ENCODE measurements at regions not wholly inside any gene's neighbourhood (a gene's known extent, or its start where the extent isn't known, plus 50 kb on each side); places are given as distances from the start of the nearest gene placed in this dataset.
"Not testable (repeated sequence)": the region's sequence is repeated elsewhere in the genome, so short reads cannot be mapped to it uniquely, and the experiment has no call there.

DNA sequence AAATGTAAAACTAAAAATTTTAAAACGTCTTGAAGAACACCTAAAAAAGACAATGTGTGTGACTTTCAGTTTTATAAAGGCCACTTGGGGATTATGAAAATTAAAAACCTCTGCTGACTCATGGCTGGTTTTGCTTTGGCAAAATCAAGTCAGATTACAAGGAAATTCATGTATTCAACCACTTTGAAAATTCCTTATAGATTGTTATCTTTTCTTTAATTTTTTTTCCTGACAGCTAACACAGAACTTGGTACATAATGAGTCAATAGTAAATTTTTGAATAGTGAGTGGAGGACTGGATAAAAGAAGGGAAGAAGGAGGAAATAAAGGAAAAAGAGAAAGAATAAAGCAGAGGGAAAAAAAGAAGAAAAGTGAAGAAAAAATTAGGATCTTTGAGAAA is 1774.7 kb upstream of the ACO1 start:
- Histone ChIP-seq H3K9me3 (ENCODE audit: low read length) (no peaks in the 10 kb centered on the region), H3K4me1 (ENCODE audit: insufficient read depth, low read length, severe bottlenecking) (no peaks in the 10 kb centered on the region), H2AFZ (ENCODE audit: low read length) (no peak overlapping the region), H3K4me3 (ENCODE audit: low read depth, low read length, poor library complexity, severe bottlenecking) (no peak overlapping the region), H3F3A (ENCODE audit: insufficient read depth, low read length) (no peaks in the 10 kb centered on the region), H4K20me1 (ENCODE audit: insufficient read depth, low read length) (no peaks in the 10 kb centered on the region), H3K27me3 (ENCODE audit: insufficient read depth, low read length) (no peaks in the 10 kb centered on the region), H3K36me3 (ENCODE audit: insufficient read depth, low read length) (no peaks in the 10 kb centered on the region), H3K27ac (ENCODE audit: low read depth, low read length, poor library complexity, severe bottlenecking) (no peak overlapping the region), H3K4me2 (ENCODE audit: low read length) (no peak overlapping the region), H3K9me2 (ENCODE audit: low read depth, low read length) (no peaks in the 10 kb centered on the region), H3K79me2 (ENCODE audit: insufficient read depth, low read length) (no peaks in the 10 kb centered on the region), H3K9ac (ENCODE audit: low read length) (no peak overlapping the region)
- TF ChIP-seq, protein P1, sequence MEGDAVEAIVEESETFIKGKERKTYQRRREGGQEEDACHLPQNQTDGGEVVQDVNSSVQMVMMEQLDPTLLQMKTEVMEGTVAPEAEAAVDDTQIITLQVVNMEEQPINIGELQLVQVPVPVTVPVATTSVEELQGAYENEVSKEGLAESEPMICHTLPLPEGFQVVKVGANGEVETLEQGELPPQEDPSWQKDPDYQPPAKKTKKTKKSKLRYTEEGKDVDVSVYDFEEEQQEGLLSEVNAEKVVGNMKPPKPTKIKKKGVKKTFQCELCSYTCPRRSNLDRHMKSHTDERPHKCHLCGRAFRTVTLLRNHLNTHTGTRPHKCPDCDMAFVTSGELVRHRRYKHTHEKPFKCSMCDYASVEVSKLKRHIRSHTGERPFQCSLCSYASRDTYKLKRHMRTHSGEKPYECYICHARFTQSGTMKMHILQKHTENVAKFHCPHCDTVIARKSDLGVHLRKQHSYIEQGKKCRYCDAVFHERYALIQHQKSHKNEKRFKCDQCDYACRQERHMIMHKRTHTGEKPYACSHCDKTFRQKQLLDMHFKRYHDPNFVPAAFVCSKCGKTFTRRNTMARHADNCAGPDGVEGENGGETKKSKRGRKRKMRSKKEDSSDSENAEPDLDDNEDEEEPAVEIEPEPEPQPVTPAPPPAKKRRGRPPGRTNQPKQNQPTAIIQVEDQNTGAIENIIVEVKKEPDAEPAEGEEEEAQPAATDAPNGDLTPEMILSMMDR (IDR thresholded peaks at IDR 0.05; ENCODE audit: low read length), result no peak
- no peak for TF ChIP-seq EZH2 (IDR thresholded peaks at IDR 0.05; ENCODE audit: borderline replicate concordance, low read length)

DNA sequence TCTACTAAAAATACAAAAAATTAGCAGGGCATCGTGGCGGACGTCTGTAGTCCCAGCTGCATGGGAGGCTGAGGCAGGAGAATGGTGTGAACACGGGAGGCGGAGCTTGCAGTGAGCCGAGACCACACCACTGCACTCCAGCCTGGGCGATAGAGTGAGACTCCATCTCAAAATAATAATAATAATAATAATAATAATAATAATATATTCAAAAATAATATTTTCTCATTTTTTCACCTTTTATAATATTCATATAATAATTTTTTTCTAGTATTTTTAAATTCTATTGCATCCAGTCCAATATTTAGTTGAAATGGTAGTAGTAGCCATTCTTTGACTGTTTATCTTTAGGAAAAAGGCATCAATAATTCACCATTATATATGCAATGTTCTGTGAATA is 1767.7 kb upstream of the ACO1 start:
- not testable (repeated sequence) for H3K27ac ChIP-seq (ENCODE audit: low read depth, low read length, poor library complexity, severe bottlenecking); H3F3A ChIP-seq (ENCODE audit: insufficient read depth, low read length); H3K27me3 ChIP-seq (ENCODE audit: insufficient read depth, low read length); H3K4me2 ChIP-seq (ENCODE audit: low read length); H2AFZ ChIP-seq (ENCODE audit: low read length); H3K4me3 ChIP-seq (ENCODE audit: low read depth, low read length, poor library complexity, severe bottlenecking); H3K9me2 ChIP-seq (ENCODE audit: low read depth, low read length); H3K79me2 ChIP-seq (ENCODE audit: insufficient read depth, low read length); H3K4me1 ChIP-seq (ENCODE audit: insufficient read depth, low read length, severe bottlenecking); H4K20me1 ChIP-seq (ENCODE audit: insufficient read depth, low read length); H3K9ac ChIP-seq (ENCODE audit: low read length); H3K9me3 ChIP-seq (ENCODE audit: low read length); H3K36me3 ChIP-seq (ENCODE audit: insufficient read depth, low read length)

DNA sequence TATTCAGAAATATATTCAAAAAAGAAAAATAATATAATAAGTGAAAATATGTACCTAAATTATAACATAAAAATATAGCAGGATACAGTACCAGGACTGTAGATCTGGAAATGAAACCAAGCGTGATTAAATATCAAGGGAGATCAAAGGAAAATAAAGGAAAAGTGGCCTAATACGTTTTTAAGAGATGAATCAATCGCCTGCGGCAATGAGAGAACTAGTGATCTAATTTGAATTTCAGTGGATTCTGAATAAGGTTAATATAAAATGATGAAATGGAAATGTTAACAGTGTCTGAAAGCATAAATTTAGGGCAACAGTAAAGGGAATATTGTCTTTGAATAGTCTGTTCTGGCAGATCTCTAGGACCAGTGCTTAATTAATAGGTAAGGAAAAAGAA is 1761.9 kb upstream of the ACO1 start:
- Histone ChIP-seq H3K4me2 (ENCODE audit: low read length) (no peak overlapping the region), H3K9me3 (ENCODE audit: low read length) (no peaks in the 10 kb centered on the region), H3K27me3 (ENCODE audit: insufficient read depth, low read length) (no peaks in the 10 kb centered on the region), H3K4me1 (ENCODE audit: insufficient read depth, low read length, severe bottlenecking) (no peaks in the 10 kb centered on the region), H4K20me1 (ENCODE audit: insufficient read depth, low read length) (no peaks in the 10 kb centered on the region), H3F3A (ENCODE audit: insufficient read depth, low read length) (no peaks in the 10 kb centered on the region), H2AFZ (ENCODE audit: low read length) (no peak overlapping the region), H3K36me3 (ENCODE audit: insufficient read depth, low read length) (no peaks in the 10 kb centered on the region), H3K4me3 (ENCODE audit: low read depth, low read length, poor library complexity, severe bottlenecking) (no peak overlapping the region), H3K9ac (ENCODE audit: low read length) (no peak overlapping the region), H3K9me2 (ENCODE audit: low read depth, low read length) (no peaks in the 10 kb centered on the region), H3K79me2 (ENCODE audit: insufficient read depth, low read length) (no peaks in the 10 kb centered on the region), H3K27ac (ENCODE audit: low read depth, low read length, poor library complexity, severe bottlenecking) (no peak overlapping the region)
- TF ChIP-seq, protein P1 (IDR thresholded peaks at IDR 0.05; ENCODE audit: low read length), result no peak
- no peak for TF ChIP-seq EZH2 (IDR thresholded peaks at IDR 0.05; ENCODE audit: borderline replicate concordance, low read length)

DNA sequence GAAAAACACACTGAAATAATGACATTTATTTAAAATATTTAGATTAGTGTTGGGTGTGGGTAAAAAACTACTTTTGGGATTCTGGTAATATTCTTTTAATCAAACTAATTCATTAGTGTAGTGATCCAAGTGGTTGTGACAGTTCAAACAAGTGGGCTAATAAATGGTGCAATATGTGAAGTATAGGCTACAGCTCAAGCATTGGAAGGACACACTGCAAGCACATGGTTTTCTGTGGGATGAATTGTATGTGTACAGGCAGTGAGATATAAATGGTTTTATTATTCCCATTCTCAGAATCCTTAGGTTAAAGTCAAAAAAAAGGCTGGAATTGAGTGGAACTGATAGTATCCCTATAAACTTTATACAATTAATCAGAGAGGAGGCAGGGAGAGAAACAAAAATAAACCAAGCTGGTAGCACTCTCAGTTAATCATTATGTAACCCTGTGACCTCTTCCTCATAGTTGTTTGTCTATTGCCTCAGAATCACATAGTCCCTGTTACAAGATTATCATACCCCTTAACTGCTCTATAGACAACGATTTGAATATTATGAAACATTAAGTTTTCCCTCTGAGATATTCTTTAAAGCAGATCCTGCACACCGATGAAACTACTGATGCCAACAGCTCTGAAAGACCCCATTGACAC is 1755.4 kb upstream of the ACO1 start:
- no peak for TF ChIP-seq EZH2 (IDR thresholded peaks at IDR 0.05; ENCODE audit: borderline replicate concordance, low read length)
- TF ChIP-seq, protein P1 (IDR thresholded peaks at IDR 0.05; ENCODE audit: low read length), result no peak
- no peaks in the 10 kb centered on the region for H3K36me3 ChIP-seq (ENCODE audit: insufficient read depth, low read length)
- H4K20me1 ChIP-seq (ENCODE audit: insufficient read depth, low read length), result no peaks in the 10 kb centered on the region
- no peaks in the 10 kb centered on the region for H3K27me3 ChIP-seq (ENCODE audit: insufficient read depth, low read length)
- no peaks in the 10 kb centered on the region for H3K79me2 ChIP-seq (ENCODE audit: insufficient read depth, low read length)
- no peak overlapping the region for H3K4me3 ChIP-seq (ENCODE audit: low read depth, low read length, poor library complexity, severe bottlenecking)
- H3K4me1 ChIP-seq (ENCODE audit: insufficient read depth, low read length, severe bottlenecking), result no peaks in the 10 kb centered on the region
- no peak overlapping the region for H2AFZ ChIP-seq (ENCODE audit: low read length)
- no peak overlapping the region for H3K9ac ChIP-seq (ENCODE audit: low read length)
- no peaks in the 10 kb centered on the region for H3K9me2 ChIP-seq (ENCODE audit: low read depth, low read length)
- H3K27ac ChIP-seq (ENCODE audit: low read depth, low read length, poor library complexity, severe bottlenecking), result no peak overlapping the region
- no peak overlapping the region for H3K4me2 ChIP-seq (ENCODE audit: low read length)
- no peaks in the 10 kb centered on the region for H3K9me3 ChIP-seq (ENCODE audit: low read length)
- no peaks in the 10 kb centered on the region for H3F3A ChIP-seq (ENCODE audit: insufficient read depth, low read length)
